WERI-Rb-1 (cell line): ENCODE measurements at regions not wholly inside any gene's neighbourhood (a gene's known extent, or its start where the extent isn't known, plus 50 kb on each side); places are given as distances from the start of the nearest gene placed in this dataset.

Source experiments
- DNase-seq: peaks from one replicate; pipeline ENCODE4 v3.0.0-alpha.2; 2020
- H3K27ac ChIP-seq: fragments of 250-450 bp; sonication (Bioruptor Pico); 2 replicates; pipeline ENCODE4 v1.5.1; 2020; ENCODE audit warnings: mild to moderate bottlenecking, moderate library complexity
- H3K27me3 ChIP-seq: fragments of 250-450 bp; sonication (Bioruptor Pico); 2 replicates; pipeline ENCODE4 v1.5.1; 2021; ENCODE audit warnings: mild to moderate bottlenecking, low read depth, moderate library complexity; ENCODE audit not compliant: insufficient read depth, severe bottlenecking
- H3K36me3 ChIP-seq: fragments of 250-450 bp; sonication (Bioruptor Pico); 2 replicates; pipeline ENCODE4 v1.5.1; 2020; ENCODE audit warnings: mild to moderate bottlenecking, moderate library complexity
- H3K4me3 ChIP-seq: 2 replicates; pipeline ENCODE4 v1.5.1; 2011; ENCODE audit warnings: low read depth, mild to moderate bottlenecking, control low read depth, low read length
- H3K9me3 ChIP-seq: fragments of 250-450 bp; sonication (Bioruptor Pico); 2 replicates; pipeline ENCODE4 v1.5.1; 2021; ENCODE audit warnings: mild to moderate bottlenecking, moderate library complexity; ENCODE audit not compliant: severe bottlenecking
- TF ChIP-seq, protein P1 (sequence below): IDR thresholded peaks from 2 replicates; pipeline ENCODE4 v1.5.1; 2011; ENCODE audit warnings: low read depth, mild to moderate bottlenecking, control low read depth, inconsistent platforms, low read length

DNA sequence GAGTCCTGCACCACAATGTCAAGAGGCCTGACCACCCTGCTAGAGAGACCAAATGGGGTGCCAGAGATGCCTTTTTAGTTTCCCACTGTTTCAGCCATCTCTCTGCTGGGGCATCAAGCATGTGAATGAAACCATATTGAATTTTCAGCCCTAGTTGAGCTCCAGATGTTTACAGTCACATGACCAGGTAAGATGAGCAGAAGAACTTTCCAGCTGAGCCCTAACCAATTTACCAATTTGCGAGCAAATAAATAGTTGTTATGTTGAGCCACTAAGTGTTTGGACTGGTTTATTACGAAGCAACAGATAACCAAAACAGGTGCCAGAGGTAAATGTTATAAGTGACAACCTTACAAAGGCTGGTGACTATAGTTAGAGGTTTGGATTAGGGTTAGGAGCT, 209.1 kb upstream of the CCL2 start:
- no peaks in the 10 kb centered on the region for H3K36me3 ChIP-seq
- H3K27me3 ChIP-seq, result no peaks in the 10 kb centered on the region
- TF ChIP-seq, protein P1, sequence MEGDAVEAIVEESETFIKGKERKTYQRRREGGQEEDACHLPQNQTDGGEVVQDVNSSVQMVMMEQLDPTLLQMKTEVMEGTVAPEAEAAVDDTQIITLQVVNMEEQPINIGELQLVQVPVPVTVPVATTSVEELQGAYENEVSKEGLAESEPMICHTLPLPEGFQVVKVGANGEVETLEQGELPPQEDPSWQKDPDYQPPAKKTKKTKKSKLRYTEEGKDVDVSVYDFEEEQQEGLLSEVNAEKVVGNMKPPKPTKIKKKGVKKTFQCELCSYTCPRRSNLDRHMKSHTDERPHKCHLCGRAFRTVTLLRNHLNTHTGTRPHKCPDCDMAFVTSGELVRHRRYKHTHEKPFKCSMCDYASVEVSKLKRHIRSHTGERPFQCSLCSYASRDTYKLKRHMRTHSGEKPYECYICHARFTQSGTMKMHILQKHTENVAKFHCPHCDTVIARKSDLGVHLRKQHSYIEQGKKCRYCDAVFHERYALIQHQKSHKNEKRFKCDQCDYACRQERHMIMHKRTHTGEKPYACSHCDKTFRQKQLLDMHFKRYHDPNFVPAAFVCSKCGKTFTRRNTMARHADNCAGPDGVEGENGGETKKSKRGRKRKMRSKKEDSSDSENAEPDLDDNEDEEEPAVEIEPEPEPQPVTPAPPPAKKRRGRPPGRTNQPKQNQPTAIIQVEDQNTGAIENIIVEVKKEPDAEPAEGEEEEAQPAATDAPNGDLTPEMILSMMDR, result no peak
- H3K27ac ChIP-seq, result no peak overlapping the region
- no peaks in the 10 kb centered on the region for H3K9me3 ChIP-seq
- DNase-seq, result no peak
- H3K4me3 ChIP-seq, result no peak overlapping the region

DNA sequence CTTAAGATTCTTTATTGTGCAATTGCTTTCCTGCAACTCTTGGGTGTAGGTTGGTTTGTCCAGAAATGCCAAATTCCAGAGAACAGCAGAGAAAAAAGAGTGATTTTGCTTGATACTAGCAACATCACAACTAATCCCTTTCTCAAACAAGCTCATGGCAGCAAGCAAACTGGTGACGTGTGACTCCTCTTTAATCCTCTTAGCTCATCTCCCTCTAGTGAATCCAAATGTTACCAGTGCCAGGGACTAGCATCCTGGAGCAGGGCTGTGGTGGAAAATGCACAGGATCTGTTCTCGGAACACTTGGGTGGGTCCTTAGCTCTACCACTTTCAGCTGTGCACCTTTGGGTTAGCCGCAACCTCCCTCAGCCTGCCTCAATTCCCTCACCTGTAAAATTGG, 204.0 kb upstream of the CCL2 start:
- Histone ChIP-seq H3K4me3 (no peak overlapping the region), H3K36me3 (no peaks in the 10 kb centered on the region), H3K27ac (peak overlapping the region; percentile 10; the same call in 1 of the 2 replicates), H3K9me3 (no peaks in the 10 kb centered on the region), H3K27me3 (no peaks in the 10 kb centered on the region)
- TF ChIP-seq, protein P1, result no peak
- DNase-seq, result peak; percentile 56

DNA sequence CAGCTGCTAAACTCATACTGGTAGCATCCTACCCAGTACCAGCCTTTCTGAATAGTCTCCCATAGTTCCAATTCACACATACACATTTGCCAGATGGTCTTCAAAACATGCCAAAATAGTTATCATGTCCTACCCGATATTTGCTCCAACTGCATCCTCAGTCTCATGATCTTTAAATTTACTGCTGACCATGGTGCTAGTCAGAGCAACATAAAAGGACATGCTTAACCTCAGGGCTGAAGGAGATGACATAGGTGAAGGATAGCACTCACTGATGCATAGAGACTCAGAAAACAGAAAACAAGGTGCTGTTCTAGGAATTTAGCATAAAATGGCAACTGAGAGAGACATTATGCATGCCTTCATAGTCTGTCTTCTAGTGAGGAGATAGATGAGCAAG, 200.6 kb upstream of the CCL2 start:
- no peaks in the 10 kb centered on the region for H3K36me3 ChIP-seq
- TF ChIP-seq, protein P1, result no peak
- peaks cover 5% of the 10 kb centered on the region for H3K9me3 ChIP-seq
- no peak overlapping the region for H3K4me3 ChIP-seq
- no peak for DNase-seq
- no peaks in the 10 kb centered on the region for H3K27me3 ChIP-seq
- H3K27ac ChIP-seq, result no peak overlapping the region

DNA sequence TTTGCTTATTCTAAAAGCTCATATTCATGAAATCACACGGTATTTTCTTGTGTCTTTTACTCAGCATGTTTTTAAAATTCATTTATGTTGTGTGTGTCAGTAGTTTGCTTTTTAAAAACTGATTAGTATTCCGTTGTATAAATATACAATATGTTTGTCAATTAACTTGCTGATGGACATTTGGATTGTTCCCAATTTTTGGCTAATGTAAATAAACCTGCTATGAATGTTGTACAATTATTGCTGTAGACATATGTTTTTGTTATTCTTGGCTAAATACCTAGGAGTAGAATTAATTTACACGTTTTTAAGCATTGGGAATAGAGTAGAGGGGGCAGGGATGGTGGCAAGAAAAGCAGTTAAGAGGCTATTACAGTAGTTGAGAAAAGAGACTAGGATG, 199.5 kb upstream of the CCL2 start:
- H3K9me3 ChIP-seq, result peaks cover 10% of the 10 kb centered on the region
- no peaks in the 10 kb centered on the region for H3K27me3 ChIP-seq
- no peak for DNase-seq
- TF ChIP-seq, protein P1, result no peak
- H3K4me3 ChIP-seq, result no peak overlapping the region
- no peaks in the 10 kb centered on the region for H3K36me3 ChIP-seq
- no peak overlapping the region for H3K27ac ChIP-seq

DNA sequence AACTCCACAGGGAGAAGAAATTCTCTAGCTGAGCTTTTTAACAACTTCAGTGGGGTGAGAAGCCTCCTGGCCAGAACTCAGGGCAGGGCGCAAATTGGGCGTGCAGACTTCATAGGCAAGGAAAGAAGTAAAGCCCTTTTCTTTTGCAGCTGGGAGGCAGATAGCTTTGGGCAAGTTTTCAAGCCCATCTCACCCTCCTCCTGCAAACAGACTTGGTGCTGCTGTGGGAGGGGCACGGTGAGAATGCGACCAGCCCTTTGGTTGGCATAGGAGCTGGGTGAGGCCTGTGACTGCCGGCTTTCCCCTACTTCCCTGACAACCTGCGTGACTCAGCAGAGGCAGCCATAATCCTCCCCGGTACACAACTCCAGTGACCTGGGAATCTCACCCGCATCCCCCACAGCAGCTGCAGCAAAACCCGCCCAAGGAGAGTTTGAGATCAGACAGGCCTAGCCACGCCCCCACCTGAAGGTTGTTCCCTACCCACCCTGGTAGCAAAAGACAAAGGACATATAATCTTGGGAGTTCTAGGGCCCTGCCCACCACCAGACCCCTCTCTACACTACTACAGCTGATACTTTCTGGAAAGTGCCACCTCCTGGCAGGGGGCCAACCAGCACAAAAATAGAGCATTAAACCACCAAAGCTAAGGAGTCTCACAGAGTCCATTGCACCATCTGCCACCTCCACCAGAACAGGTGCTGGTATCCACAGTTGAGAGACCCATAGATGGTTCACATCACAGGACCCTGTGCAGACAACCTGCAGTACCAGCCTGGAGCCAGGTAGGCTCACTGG, 195.5 kb upstream of the CCL2 start:
- H3K27me3 ChIP-seq, result no peaks in the 10 kb centered on the region
- peaks cover 10% of the 10 kb centered on the region for H3K9me3 ChIP-seq
- H3K4me3 ChIP-seq, result no peak overlapping the region
- no peak overlapping the region for H3K27ac ChIP-seq
- no peak for DNase-seq
- TF ChIP-seq, protein P1, result no peak
- H3K36me3 ChIP-seq, result no peaks in the 10 kb centered on the region

DNA sequence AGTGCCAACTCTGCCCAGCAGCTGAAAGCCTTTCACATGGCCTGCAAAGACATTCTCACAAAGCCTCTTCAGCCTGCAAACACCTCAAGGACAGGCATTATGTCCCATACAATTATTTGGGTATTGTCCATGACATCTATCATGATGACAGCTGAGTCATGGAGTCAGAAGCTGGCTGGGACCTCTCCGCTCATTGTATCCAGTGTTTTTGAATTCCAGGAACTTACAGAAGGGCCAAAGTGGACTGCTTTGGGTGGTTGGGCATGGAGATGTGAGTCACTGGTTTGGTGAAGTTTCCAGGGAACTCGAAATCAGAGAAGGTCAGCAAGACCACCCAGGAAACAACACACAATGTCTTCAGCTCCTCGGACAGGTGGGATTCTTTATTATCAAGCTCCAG, 188.6 kb upstream of the CCL2 start:
- no peaks in the 10 kb centered on the region for H3K36me3 ChIP-seq
- no peak overlapping the region for H3K4me3 ChIP-seq
- H3K9me3 ChIP-seq, result no peaks in the 10 kb centered on the region
- no peak overlapping the region for H3K27ac ChIP-seq
- no peaks in the 10 kb centered on the region for H3K27me3 ChIP-seq
- TF ChIP-seq, protein P1, result no peak
- DNase-seq, result no peak
